Erythroblast (primary cell): ENCODE measurements at regions not wholly inside any gene's neighbourhood (a gene's known extent, or its start where the extent isn't known, plus 50 kb on each side); places are given as distances from the start of the nearest gene placed in this dataset.

Experiments
- GATA1 ChIP-seq: IDR thresholded peaks from 2 replicates; pipeline ENCODE4 v1.6.1; 2011; ENCODE audit warnings: low read depth, mild to moderate bottlenecking, control low read depth, low read length, moderate library complexity
- POLR2A ChIP-seq: IDR thresholded peaks from 2 replicates; pipeline ENCODE4 v1.6.1; 2011; ENCODE audit warnings: mild to moderate bottlenecking, low read length

GRCh38 chr7:156529956-156530355, 110.6 kb upstream of the RNF32 start:
- TF ChIP-seq POLR2A (no peak), GATA1 (no peak)
